ENCODE measurements at regions not wholly inside any gene's neighbourhood (a gene's known extent, or its start where the extent isn't known, plus 50 kb on each side); places are given as distances from the start of the nearest gene placed in this dataset.
"Not testable (repeated sequence)": the region's sequence is repeated elsewhere in the genome, so short reads cannot be mapped to it uniquely, and the experiment has no call there.

DNA sequence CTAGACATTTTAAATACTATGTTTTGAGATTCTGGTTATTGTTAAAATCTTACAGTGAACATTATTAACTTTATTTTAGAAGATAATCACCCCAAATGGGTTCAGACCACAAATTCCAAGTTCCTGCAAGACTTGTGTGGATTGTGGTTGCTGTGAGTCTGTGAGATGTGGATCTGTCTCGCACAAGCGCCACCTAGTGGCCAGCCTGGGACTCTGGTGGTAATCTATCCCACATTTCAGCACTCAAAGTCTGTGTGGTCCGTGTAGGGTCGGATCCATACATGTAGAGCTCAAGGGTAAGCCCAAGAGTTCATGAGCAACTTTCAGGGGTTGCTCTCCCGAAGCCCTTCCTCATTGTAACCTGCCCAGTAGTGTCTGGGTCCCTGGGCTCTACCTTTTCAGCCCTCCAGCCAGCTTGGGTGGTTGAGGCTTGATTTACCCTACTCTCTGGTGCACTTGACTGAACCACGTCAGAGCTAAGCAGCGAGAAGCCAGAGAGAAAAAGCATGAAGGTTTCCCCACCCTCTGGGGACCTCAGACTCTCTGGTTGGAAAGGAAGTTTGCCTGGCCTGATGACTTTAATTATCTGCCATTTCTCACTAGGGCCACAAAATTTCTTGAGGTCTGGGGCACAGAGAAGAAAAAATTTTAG is 129.2 kb downstream of the ARHGAP11B start:
- not testable (repeated sequence) for H3K4me3 ChIP-seq (ENCODE audit: low read length)

DNA sequence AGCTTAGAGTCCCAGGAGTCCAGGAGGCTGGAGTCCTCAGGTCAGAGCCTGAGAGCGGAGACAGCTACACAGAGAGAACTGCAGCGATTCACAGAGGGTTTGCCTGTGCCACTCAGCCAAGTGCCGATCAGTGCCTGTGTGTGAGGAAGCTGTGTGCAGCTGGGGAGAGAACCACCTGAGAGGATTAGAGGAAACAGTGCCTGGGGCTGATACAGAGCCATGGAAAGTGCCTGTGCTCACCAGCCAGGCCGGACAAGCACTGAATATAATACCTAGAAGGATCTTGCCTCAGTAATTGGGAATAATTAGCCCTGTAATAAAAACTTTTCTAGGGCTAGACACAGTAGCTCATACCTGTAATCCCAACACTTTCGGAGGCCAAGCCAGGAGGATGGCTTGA is 134.7 kb downstream of the ARHGAP11B start:
- H3K4me3 ChIP-seq (ENCODE audit: low read length), result not testable (repeated sequence)

DNA sequence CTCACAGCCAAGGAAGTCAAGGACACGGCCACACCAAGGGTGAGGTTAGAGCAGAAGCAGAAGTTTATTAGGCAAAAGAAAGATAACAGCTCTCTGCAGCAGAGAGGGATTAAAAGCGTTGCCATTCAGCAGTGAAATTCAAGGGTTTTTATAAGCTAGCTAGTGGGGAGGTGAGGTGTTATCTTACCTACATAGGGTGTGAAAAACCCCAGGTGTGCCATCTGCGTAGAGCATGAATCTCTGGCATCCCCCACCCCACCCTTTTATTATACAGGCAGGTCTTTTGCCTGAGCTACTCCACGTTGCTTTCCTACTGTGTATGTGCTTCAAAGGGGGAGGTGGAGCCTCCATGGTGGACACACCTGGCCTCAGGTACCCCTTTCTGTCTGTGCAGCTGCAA is 135.4 kb downstream of the ARHGAP11B start:
- not testable (repeated sequence) for H3K4me3 ChIP-seq (ENCODE audit: low read length)

DNA sequence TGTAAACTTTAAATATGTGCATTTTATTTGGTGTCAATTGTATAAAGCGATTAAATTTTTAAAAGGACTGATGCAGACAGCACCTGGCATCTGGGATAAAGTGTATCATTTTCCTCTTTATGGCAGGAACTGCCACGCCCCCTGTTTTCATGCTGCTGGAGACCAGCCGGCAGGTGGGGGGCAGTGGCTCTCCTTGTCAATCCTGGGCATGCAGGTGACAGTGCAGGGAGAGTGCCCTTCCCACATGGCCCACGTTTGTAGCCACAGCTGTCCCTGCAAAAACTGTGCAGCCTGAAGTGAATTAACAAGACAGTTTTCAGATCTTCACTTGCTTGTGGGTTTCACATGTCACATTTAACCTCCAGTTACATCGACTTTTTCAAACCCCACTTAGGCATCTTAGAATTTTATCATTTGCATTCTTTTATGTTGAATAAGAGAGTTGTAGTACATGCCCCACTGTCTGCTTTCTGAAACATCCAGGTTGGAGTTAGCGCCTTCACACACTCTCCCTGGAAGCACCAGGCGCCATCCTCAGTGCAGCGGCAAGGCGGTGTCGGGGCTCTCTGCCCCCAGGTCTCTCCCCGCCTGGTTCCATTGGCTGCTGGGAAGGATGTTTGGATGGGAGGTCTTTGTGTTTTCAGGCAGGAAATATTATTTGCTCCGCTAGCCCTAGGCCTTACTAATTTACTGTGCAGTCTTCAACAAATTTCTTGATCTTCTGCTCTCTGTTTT is 134.2 kb upstream of the FAN1 start:
- not testable (repeated sequence) for H3K4me3 ChIP-seq (ENCODE audit: low read length)

DNA sequence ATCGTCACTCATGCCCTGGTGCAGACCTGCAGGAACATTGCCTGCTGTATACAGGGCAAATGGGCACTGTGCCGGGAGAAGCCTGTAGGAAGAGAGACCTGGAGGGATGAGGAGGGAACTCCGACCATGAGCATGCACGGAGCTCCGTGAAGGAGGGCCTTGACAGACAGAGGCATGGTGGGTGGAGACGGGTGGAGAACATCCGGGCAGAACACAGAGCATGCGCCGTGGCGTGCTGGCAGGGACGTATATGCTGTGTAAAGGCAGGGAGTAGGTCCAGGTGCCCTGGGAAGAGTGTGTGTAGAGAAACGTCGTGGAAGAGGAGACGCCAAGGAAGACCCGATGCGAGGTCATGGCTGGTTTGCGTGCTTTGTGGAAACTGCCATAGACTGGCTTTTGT is 133.0 kb upstream of the FAN1 start:
- TF ChIP-seq ZNF274 (IDR thresholded peaks at IDR 0.05; ENCODE audit: low read depth, low read length), result no peak
- no peak overlapping the region for H3K4me3 ChIP-seq (ENCODE audit: low read length)

DNA sequence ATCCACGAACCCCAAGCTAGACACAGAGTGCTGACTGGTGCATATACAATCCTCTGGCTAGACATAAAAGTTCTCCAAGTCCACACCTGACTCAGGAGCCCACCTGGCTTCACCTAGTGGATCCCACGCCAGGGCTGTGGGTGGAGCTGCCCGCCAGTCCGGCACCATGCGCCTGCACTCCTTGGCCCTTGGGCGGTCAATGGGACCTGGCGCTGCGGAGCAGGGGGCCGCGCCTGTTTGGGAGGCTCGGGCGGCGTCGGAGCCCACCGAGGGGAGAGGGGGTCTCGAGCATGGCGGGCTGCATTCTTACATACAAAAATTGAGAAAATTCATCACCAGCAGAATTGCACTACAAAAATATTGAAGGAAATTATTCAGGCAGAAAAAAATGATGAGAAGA is 120.7 kb upstream of the FAN1 start:
- H3K4me3 ChIP-seq (ENCODE audit: low read length), result no peak overlapping the region
- no peak for TF ChIP-seq ZNF274 (IDR thresholded peaks at IDR 0.05; ENCODE audit: low read depth, low read length)

DNA sequence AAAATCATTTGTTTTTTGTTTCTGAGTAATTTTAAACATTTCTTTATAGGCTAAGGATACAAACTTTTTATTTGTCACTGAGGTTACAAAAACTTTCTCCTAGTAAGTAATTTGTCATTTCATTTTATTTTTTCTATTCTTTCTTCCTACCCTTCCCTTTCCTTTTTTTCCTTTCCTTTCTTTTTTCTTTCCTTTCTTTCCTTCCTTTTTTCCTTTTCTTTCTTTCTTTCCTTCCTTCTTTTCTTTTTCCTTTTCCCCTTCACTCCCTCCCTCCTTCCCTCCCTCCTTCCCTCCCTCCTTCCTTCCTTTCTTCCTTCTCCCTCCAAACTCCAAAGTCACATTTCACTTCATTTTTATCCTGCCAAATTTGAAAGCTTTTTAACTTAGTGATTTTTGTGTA is 115.1 kb upstream of the FAN1 start:
- no peak overlapping the region for H3K4me3 ChIP-seq (ENCODE audit: low read length)
- TF ChIP-seq ZNF274 (IDR thresholded peaks at IDR 0.05; ENCODE audit: low read depth, low read length), result no peak

DNA sequence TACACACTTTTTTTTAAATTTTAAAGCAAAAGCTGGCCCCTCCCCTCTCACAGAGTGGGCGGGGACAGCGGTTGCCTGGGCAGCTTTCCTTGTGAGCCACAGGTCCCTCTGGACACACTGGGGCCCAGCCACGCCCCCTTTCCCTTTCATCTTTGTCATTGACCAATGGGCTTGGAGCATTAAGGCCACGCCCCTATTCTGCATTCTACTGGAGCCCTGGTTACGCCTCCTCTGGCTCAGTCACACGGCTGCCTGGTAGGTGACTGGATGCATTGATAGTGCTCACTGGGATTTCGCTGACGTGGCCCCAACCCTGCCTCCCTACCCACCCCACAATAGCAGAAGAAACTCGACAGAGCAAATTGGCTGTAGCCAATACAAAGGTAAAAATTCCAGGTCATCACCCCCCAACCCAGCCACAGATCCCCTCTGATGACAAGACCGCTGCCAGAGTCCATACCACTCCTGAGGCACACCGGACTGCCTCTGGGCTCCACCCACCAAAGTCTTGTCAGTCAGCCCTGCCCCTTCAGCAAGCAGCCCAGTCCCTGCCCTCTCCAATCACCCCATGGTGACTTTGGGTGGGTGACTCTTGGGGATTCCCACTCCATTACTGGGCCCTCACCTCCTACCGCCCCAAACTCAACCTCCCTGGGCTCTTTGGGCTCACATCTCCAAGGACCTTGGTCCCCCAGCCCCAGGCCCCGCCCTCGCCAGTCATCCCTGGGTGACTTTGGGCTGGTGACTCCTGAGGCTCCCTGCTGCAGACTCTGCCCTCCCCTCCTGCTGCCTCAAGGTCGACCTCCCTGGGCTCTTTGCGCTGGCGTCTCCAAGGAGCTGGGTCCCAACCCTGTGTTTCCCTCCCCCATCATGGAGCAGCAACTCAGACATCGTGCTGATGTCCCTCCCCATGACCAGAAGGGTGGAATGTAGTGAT is 112.2 kb upstream of the FAN1 start:
- TF ChIP-seq ZNF274 (IDR thresholded peaks at IDR 0.05; ENCODE audit: low read depth, low read length), result no peak
- no peak overlapping the region for H3K4me3 ChIP-seq (ENCODE audit: low read length)

DNA sequence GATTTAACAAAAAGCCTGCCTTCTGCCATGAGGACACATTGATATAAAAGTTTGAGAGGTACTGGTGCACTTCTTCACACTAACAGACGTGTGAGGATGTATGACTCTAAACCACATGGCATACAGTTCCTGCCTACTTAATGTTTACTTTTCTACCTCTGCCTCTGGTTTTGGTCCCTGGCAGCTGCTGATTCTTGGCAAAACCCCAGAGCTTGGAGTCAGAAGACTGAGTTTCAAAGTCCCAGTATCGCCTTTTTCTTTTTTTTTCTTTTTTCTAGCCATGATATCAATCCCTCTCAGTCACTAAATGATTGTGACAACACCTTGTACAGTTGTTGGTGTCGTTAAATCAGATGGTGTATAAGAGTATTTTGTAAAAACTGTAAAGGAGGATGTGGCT is 110.9 kb upstream of the FAN1 start:
- H3K4me3 ChIP-seq (ENCODE audit: low read length), result not testable (repeated sequence)

DNA sequence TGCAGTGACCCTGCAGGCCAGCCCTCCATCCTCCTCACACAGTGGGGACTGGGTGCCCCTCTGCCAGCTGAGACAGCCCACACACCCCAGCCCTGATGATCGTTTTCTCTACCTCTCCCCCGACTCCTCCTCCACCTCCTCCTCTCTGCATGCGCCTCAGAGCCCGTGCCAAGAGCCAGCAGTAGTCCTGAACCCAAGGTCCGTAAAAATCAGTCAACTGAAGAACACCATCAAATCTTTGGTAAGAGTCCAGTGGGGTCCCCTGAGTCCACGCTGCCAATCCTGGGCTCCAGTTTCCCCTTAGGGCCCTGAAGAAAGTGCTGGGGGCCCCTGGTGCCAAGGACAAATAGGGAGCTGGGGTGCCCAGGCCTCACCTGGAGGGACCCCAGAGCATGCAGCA is 109.3 kb upstream of the FAN1 start:
- no peak overlapping the region for H3K4me3 ChIP-seq (ENCODE audit: low read length)
- no peak for TF ChIP-seq ZNF274 (IDR thresholded peaks at IDR 0.05; ENCODE audit: low read depth, low read length)

DNA sequence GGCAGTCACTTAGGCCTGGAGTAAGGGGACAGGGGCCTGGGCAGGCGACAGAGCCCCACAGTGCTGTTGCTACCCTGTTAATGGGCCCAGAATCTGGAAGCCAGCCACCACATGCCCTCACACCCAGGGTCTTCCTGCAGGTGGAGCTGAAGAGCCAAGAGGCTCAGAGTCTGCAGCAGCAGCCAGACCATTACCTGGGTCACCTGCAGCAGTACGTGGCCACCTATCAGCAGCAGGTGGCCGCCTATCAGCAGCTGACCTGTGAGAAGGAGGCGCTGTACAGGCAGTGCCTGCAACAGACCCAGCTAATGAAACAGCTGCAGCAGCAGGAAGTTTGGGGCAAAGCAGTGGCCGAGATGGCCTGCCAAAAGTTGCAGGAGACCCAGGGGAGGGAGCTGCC is 104.2 kb upstream of the FAN1 start:
- H3K4me3 ChIP-seq (ENCODE audit: low read length), result not testable (repeated sequence)

DNA sequence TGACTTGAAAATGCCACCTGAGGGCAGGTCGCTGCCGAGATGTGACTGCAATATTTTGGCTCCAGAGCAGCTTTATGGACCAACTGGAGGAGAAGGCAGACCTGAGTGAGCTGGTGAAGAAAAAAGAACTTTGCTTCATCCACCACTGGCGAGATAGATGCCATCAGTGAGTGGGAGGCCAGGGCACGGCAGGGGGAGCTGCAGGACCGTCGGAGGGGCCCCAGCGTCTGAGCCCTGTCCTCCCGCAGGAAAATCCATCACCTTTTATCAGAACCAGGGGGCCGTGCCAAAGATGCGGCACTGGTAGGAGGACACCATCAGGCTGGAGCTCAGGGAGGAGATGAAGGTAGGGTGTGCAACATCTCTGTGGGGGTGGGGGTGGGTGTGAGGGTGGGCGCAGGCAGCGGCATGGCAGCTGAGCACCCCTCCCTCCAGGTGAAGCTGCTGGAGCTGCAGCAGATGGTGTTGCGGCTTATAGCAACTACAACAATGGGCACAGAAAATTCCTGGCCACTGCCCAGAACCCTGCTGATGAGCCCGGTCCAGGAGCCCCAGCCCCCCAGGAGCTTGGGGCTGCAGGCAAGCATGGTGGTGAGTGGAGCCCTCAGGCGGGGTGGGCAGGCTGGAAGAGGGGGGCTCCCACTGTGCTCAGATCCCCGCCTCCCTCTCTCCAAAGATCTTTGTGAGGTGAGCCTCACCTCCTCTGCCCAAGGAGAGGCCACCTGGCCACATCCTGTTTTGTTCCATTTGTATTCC is 102.4 kb upstream of the FAN1 start:
- H3K4me3 ChIP-seq (ENCODE audit: low read length), result not testable (repeated sequence)

DNA sequence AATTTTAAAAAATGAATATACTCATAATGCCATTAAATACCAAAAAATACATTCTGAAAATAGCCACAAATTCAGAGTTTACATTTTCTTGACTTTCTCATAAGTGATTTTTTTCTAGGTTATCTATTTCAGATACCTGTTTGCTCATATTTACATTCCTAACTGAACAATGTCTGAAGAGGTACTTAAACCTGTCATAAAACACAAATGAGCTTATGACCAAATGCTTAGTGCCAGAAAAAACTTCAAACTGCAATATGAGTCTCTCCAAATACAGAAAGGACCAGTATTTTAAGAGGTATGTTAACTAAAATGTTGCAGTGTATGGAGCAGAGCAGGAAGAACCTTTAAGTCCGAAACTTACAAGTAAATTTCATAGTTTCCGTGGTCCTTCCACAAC is 101.7 kb upstream of the FAN1 start:
- not testable (repeated sequence) for H3K4me3 ChIP-seq (ENCODE audit: low read length)

DNA sequence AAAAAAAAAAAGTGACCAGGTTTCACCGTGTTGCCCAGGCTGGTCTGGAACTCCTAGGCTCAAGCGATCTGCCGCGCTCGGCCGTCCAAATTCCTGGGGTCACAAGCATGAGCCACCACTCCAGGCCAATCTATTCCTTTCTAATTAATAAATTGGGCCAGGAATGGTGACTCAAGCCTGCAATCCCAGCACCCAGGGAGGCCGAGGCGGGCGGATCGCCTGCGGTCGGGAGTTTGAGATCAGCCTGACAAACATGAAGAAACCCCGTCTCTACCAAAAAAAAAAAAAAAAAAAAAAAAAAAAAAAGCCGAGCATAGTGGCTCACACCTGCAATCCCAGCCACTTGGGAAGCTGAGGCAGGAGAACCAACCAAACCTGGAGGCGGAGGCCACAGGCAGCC is 100.0 kb upstream of the FAN1 start:
- H3K4me3 ChIP-seq (ENCODE audit: low read length), result not testable (repeated sequence)

DNA sequence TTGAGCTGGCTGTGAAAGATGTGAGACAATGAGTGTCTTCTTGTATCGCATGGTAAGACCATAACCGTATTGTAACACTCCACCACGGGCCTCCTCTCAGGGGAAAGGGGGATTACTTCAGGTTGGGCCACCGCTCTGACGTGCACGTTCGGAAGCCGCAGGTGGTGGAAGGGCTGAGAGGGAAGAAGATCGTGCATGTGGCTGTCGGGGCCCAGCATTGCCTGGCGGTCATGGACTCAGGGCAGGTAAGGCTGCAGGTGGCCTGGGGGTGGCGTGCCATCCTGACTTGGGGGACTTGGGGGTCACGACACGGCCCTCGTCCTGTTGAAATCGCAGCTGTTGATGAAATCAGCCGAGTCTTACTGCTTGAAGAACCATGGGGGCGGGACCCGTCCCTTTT is 87.3 kb upstream of the FAN1 start:
- no peak overlapping the region; the same call in 1 of the 2 replicates for H3K4me3 ChIP-seq (ENCODE audit: low read length)
- TF ChIP-seq ZNF274 (IDR thresholded peaks at IDR 0.05; ENCODE audit: low read depth, low read length), result no peak

DNA sequence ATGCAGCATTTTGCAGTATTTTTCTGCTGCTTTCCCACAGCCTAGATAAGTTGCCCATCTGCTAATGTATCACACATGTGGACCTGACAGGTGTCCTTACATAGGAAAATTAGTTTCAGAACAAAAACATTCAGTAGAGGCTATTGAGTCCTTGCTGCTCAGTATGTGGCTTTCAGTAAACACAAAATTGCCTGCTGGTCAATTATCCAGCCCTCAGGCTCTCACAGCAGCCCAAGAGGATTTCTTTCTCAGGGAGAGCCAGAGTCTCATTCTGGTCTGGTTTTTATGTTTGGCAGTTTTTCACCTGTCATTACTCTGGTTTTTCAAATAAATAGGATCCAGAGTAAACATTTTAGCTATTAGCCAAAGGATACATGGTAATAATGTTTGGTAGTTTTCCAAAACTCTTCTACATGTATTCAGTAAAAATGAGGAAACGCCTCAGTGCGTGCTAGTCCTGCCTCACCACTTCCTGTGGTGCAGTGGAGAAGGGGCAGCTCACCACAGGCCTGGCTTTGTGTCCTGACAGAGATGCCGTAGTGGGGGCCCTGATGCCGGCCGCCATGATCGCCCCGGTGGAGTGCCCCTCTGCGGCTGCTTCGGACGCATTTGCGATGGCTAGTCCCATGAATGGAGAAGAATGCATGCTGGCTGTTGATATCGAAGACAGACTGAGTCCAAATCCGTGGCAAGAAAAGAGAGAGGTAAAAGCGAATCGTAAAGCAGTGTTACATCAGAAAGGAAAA is 80.5 kb upstream of the FAN1 start:
- H3K4me3 ChIP-seq (ENCODE audit: low read length), result peak overlapping the region; percentile 53

Data from GM08714 (cell line).